Transverse colon (tissue), 3 donors: ENCODE measurements at regions not wholly inside any gene's neighbourhood (a gene's known extent, or its start where the extent isn't known, plus 50 kb on each side); places are given as distances from the start of the nearest gene placed in this dataset.

Experiments used
- CTCF ChIP-seq, 5 experiments: fragments of 200-600 bp in 3 of 5; fragments of 450-650 bp in 2 of 5; sonication (generic) in 3 of 5; IDR thresholded peaks; 1 replicate in 2 of 5; 2 replicates in 3 of 5; pipeline ENCODE4 v1.5.1; 2016 to 2017; ENCODE audit warnings: antibody characterized with exemption in 5 of 5, inconsistent platforms in 3 of 5, mild to moderate bottlenecking in 2 of 5, moderate library complexity in 1 of 5
- POLR2A ChIP-seq: fragments of 450-650 bp; IDR thresholded peaks from one replicate; pipeline ENCODE4 v1.6.1; 2016; ENCODE audit warnings: antibody characterized with exemption, mild to moderate bottlenecking, moderate library complexity

GRCh38 chr20:53645582-53645897 lies 51.9 kb upstream of the ZNF217 start:
- TF ChIP-seq POLR2A (no peak), CTCF (IDR thresholded peaks at IDR 0.05) (no peak)
